H1 (cell line): ENCODE measurements at regions not wholly inside any gene's neighbourhood (a gene's known extent, or its start where the extent isn't known, plus 50 kb on each side); places are given as distances from the start of the nearest gene placed in this dataset.
"Not testable (repeated sequence)": the region's sequence is repeated elsewhere in the genome, so short reads cannot be mapped to it uniquely, and the experiment has no call there.

Experiments used
- CTCF ChIA-PET: fragments of 300-600 bp; sonication (Branson Sonifier 250); formaldehyde crosslinking; loops from one replicate; lab custom pipeline; 2021; ENCODE audit not compliant: partially characterized antibody; lab: Charles Lee
- POLR2A ChIA-PET: fragments of 300-600 bp; sonication (Branson Sonifier 250); formaldehyde crosslinking; loops from one replicate; lab custom pipeline; 2021; ENCODE audit warnings: inconsistent platforms; ENCODE audit not compliant: partially characterized antibody; lab: Charles Lee
- DNase-seq, 2 experiments: peaks; one replicate each; pipeline versions ENCODE4 v3.0.0 to v3.0.0-alpha.2; 2010 to 2022; ENCODE audit warnings: low spot score in 2 of 2, low read depth in 1 of 2, mixed read lengths in 1 of 2
- FAIRE-seq: peaks from 2 replicates; lab custom pipeline; 2011; peaks lifted over from hg19 to GRCh38; lab: Jason Lieb, UNC
- H2AFZ ChIP-seq: 2 replicates; pipeline ENCODE4 v1.8.1; 2012; ENCODE audit warnings: low read length, inconsistent platforms
- H2AK5ac ChIP-seq: 2 replicates; pipeline ENCODE4 v1.6.1; 2013; ENCODE audit warnings: low read depth, low read length
- H2BK120ac ChIP-seq: replicated peaks from 2 replicates; pipeline ENCODE3; 2013; ENCODE audit warnings: low read depth, low read length, inconsistent platforms
- H2BK12ac ChIP-seq: 2 replicates; pipeline ENCODE4 v1.6.1; 2013; ENCODE audit warnings: low read depth, low read length
- H2BK15ac ChIP-seq: 2 replicates; pipeline ENCODE4 v1.6.1; 2013; ENCODE audit warnings: low read length
- H2BK20ac ChIP-seq: 2 replicates; pipeline ENCODE4 v1.6.1; 2013; ENCODE audit warnings: low read length
- H2BK5ac ChIP-seq: 2 replicates; pipeline ENCODE4 v1.6.1; 2013; ENCODE audit warnings: low read depth, low read length
- H3K14ac ChIP-seq: 2 replicates; pipeline ENCODE4 v1.6.1; 2013; ENCODE audit warnings: inconsistent platforms; ENCODE audit not compliant: insufficient read length
- H3K18ac ChIP-seq: 2 replicates; pipeline ENCODE4 v1.6.1; 2013; ENCODE audit warnings: low read length; ENCODE audit errors: extremely low read depth
- H3K23ac ChIP-seq: 2 replicates; pipeline ENCODE4 v1.6.1; 2013; ENCODE audit warnings: inconsistent platforms; ENCODE audit not compliant: insufficient read length
- H3K23me2 ChIP-seq: 2 replicates; pipeline ENCODE4 v1.6.1; 2013; ENCODE audit warnings: low read depth, low read length
- H3K27ac ChIP-seq: 2 replicates; pipeline ENCODE4 v1.6.1; 2011; ENCODE audit warnings: low read depth, low read length, inconsistent platforms
- H3K27me3 ChIP-seq, 4 experiments: replicated peaks in 1 of 4; 1 replicate in 1 of 4; 2 replicates in 3 of 4; pipeline versions ENCODE4 v1.6.1 to v1.8.1; 2011 to 2013; ENCODE audit warnings: low read length in 3 of 4, mild to moderate bottlenecking in 3 of 4, inconsistent platforms in 2 of 4, mixed read lengths in 2 of 4, moderate library complexity in 1 of 4; ENCODE audit not compliant: control insufficient read depth in 3 of 4, insufficient read depth in 3 of 4; ENCODE audit errors: extremely low read depth in 1 of 4
- H3K36me3 ChIP-seq, 4 experiments: 2 replicates each; pipeline versions ENCODE4 v1.6.1 to v1.8.1; 2011 to 2013; ENCODE audit warnings: mild to moderate bottlenecking in 4 of 4, low read length in 3 of 4, moderate library complexity in 2 of 4, control low read depth in 1 of 4, inconsistent platforms in 1 of 4; ENCODE audit not compliant: insufficient read depth in 4 of 4, control insufficient read depth in 2 of 4
- H3K4ac ChIP-seq: replicated peaks from 2 replicates; pipeline ENCODE3; 2013; ENCODE audit warnings: low read length, low read depth, mixed read lengths, inconsistent platforms; ENCODE audit not compliant: insufficient read length
- H3K4me1 ChIP-seq, 4 experiments: replicated peaks in 1 of 4; 1 replicate in 1 of 4; 2 replicates in 3 of 4; pipeline versions ENCODE4 v1.6.1 to v1.8.1; 2011 to 2013; ENCODE audit warnings: low read length in 3 of 4, inconsistent platforms in 2 of 4, mixed read lengths in 1 of 4; ENCODE audit not compliant: insufficient read depth in 4 of 4, control insufficient read depth in 3 of 4
- H3K4me2 ChIP-seq, 2 experiments: 2 replicates each; pipeline versions ENCODE4 v1.6.1 to v1.8.1; 2011 to 2013; ENCODE audit warnings: low read depth in 2 of 2, low read length in 2 of 2, control low read depth in 1 of 2, inconsistent platforms in 1 of 2, mild to moderate bottlenecking in 1 of 2; ENCODE audit not compliant: insufficient read depth in 1 of 2
- H3K4me3 ChIP-seq, 4 experiments: fragments of 200-600, 300-600 bp in 1 of 4; sonication (generic), shearing (Covaris generic), sonication (Bioruptor Twin) in 1 of 4; 2 replicates each; pipeline versions ENCODE4 v1.5.1 to v1.8.1; 2011 to 2016; ENCODE audit warnings: low read length in 4 of 4, low read depth in 3 of 4, control low read depth in 2 of 4, inconsistent platforms in 2 of 4, mild to moderate bottlenecking in 2 of 4, mixed read lengths in 1 of 4, moderate library complexity in 1 of 4; ENCODE audit not compliant: insufficient read depth in 2 of 4; ENCODE audit errors: extremely low read depth in 1 of 4
- H3K56ac ChIP-seq: replicated peaks from 2 replicates; pipeline ENCODE3; 2013; ENCODE audit warnings: low read depth, mild to moderate bottlenecking, mixed read lengths, low read length, inconsistent platforms; ENCODE audit not compliant: insufficient read length
- H3K79me1 ChIP-seq: 2 replicates; pipeline ENCODE4 v1.6.1; 2013; ENCODE audit warnings: low read depth, low read length, control low read depth
- H3K79me2 ChIP-seq, 2 experiments: 2 replicates each; pipeline versions ENCODE4 v1.6.1 to v1.8.1; 2012 to 2013; ENCODE audit warnings: low read length in 2 of 2, mild to moderate bottlenecking in 2 of 2, inconsistent platforms in 1 of 2; ENCODE audit not compliant: insufficient read depth in 2 of 2, control insufficient read depth in 1 of 2
- H3K9ac ChIP-seq, 4 experiments: replicated peaks in 1 of 4; 1 replicate in 1 of 4; 2 replicates in 3 of 4; pipeline versions ENCODE4 v1.6.1 to v1.8.1; 2011 to 2013; ENCODE audit warnings: low read depth in 3 of 4, low read length in 3 of 4, control low read depth in 2 of 4, mild to moderate bottlenecking in 2 of 4, moderate library complexity in 2 of 4, inconsistent platforms in 1 of 4; ENCODE audit errors: extremely low read depth in 1 of 4
- H3K9me3 ChIP-seq, 2 experiments: 2 replicates each; pipeline versions ENCODE4 v1.6.1 to v1.8.1; 2012 to 2013; ENCODE audit warnings: mild to moderate bottlenecking in 2 of 2, moderate library complexity in 2 of 2, control low read depth in 1 of 2, inconsistent platforms in 1 of 2, low read depth in 1 of 2, low read length in 1 of 2, mixed read lengths in 1 of 2; ENCODE audit not compliant: insufficient read depth in 2 of 2
- H4K20me1 ChIP-seq, 2 experiments: replicated peaks in 1 of 2; 2 replicates each; pipeline versions ENCODE3 to v1.8.1; 2011 to 2013; ENCODE audit warnings: inconsistent platforms in 2 of 2, low read length in 2 of 2, mild to moderate bottlenecking in 1 of 2; ENCODE audit not compliant: insufficient read depth in 2 of 2, control insufficient read depth in 1 of 2
- H4K5ac ChIP-seq: 2 replicates; pipeline ENCODE4 v1.6.1; 2013; ENCODE audit warnings: low read length, low read depth, mixed read lengths, inconsistent platforms; ENCODE audit not compliant: insufficient read length
- H4K8ac ChIP-seq: 2 replicates; pipeline ENCODE4 v1.8.0; 2013; ENCODE audit warnings: mild to moderate bottlenecking, moderate library complexity, low read length, inconsistent platforms; ENCODE audit not compliant: insufficient read depth; ENCODE audit errors: extremely low read depth
- H4K91ac ChIP-seq: replicated peaks from 2 replicates; pipeline ENCODE3; 2013; ENCODE audit warnings: low read length, mixed read lengths, inconsistent platforms; ENCODE audit not compliant: insufficient read length
- WGBS, 2 experiments: shearing (Covaris generic) in 1 of 2; methylation state at CpG; one replicate each; pipeline versions ENCODE4 v1.1.6 to v1.1.7; 2013 to 2015; ENCODE audit warnings: low lambda C conversion rate in 2 of 2, mixed read lengths in 2 of 2, inconsistent platforms in 1 of 2, low coverage in 1 of 2, missing lambda C conversion rate in 1 of 2; ENCODE audit not compliant: insufficient replicate concordance in 2 of 2, insufficient coverage in 1 of 2, insufficient read length in 1 of 2; ENCODE audit errors: extremely low coverage in 1 of 2, missing lambda C conversion rate in 1 of 2; 5-methylcytosine and 5-hydroxymethylcytosine counted together

GRCh38 chr2:85963747-85964418 is 75.1 kb upstream of the ST3GAL5 start:
- FAIRE-seq: not testable (repeated sequence)

More at GRCh38 chr2:85963747-85964418, 75.1 kb upstream of the ST3GAL5 start:
- H2BK12ac ChIP-seq, H3K4ac ChIP-seq, H4K20me1 ChIP-seq, H2BK15ac ChIP-seq, H2BK120ac ChIP-seq, POLR2A ChIA-PET, H2AK5ac ChIP-seq, H3K79me1 ChIP-seq, H2AFZ ChIP-seq, H4K91ac ChIP-seq, H4K8ac ChIP-seq, H3K4me1 ChIP-seq, H3K56ac ChIP-seq, H3K23me2 ChIP-seq, DNase-seq, H3K27ac ChIP-seq, H3K18ac ChIP-seq, H4K5ac ChIP-seq, H3K14ac ChIP-seq, H3K79me2 ChIP-seq, H3K4me2 ChIP-seq, H3K4me3 ChIP-seq, H2BK5ac ChIP-seq, H2BK20ac ChIP-seq, H3K9ac ChIP-seq, CTCF ChIA-PET, H3K23ac ChIP-seq, H3K36me3 ChIP-seq, H3K27me3 ChIP-seq: not testable (repeated sequence)
- WGBS, 2 experiments: 92% methylated on average over 13 of the region's 16 CpGs; no CpG with 5 or more reads in 1 of the 2 experiments
- H3K9me3 ChIP-seq: peaks cover 14 to 29% of the 10 kb centered on the region in 2 experiments
